ENCODE measurements at regions not wholly inside any gene's neighbourhood (a gene's known extent, or its start where the extent isn't known, plus 50 kb on each side); places are given as distances from the start of the nearest gene placed in this dataset.

DNA sequence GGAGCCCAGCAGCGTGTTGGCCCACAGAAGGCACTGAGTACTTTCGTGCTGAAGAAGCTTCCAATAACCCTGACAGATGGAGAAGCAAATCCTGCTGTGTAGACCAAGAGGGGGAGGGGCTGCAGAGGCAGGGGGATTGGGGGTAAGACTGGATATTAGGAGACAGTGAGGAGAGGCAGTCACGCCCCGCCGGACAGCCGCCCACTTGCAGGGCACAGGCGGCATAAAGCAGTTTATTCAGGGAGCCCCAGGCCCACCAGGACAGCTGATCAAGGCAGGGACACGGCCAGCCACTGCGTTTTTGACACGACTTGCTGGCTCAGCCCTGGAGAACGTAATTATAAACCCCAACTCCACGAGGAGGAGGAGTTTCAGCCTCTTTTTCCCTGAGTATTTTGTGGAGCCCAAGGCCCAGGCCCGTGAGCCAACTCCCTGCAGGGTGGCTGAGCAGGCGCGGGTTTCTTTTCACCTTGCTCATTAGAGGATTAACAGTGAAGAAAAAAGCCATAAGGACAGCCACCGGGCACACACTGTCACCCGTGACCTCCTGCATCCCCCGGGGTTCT lies 177.9 kb downstream of the TFAP2C start:
- no peak for DNase-seq
- no peak overlapping the region for H3K4me2 ChIP-seq (ENCODE audit: insufficient read depth, insufficient read length, low read length)
- H2AFZ ChIP-seq (ENCODE audit: low read length), result no peak overlapping the region
- H3K79me1 ChIP-seq (ENCODE audit: insufficient read depth, low read depth, low read length, poor library complexity, severe bottlenecking), result no peaks in the 10 kb centered on the region
- H2BK20ac ChIP-seq (ENCODE audit: low read depth, low read length, poor library complexity, severe bottlenecking), result no peak overlapping the region
- H3K27me3 ChIP-seq (ENCODE audit: insufficient read depth, low read length), result no peaks in the 10 kb centered on the region
- H4K91ac ChIP-seq (ENCODE audit: insufficient read length, low read depth, low read length), result no peak overlapping the region
- no peaks in the 10 kb centered on the region for H3K79me2 ChIP-seq (ENCODE audit: insufficient read depth, low read length)
- no peak overlapping the region for H4K5ac ChIP-seq (ENCODE audit: insufficient read length, low read depth, low read length)
- H3K18ac ChIP-seq (ENCODE audit: insufficient read length, low read depth, low read length), result no peak overlapping the region
- no peaks in the 10 kb centered on the region for H3K23me2 ChIP-seq (ENCODE audit: insufficient read length, low read depth, low read length, poor library complexity, severe bottlenecking)
- Mint-ChIP-seq H3K4me1 (peaks cover 33 to 46% of the 10 kb centered on the region in 2 experiments), H3K9me3 (no peaks in the 10 kb centered on the region; a peak in 1 of 5 replicates), H3K27me3 (ENCODE audit: low read depth) (peaks cover 7% of the 10 kb centered on the region), H3K27ac (no peak overlapping the region; a peak in 1 of 7 replicates), H3K4me3 (no peak overlapping the region), H3K36me3 (ENCODE audit: insufficient read depth in 1 of 3, low read depth in 3 of 3) (no peaks in the 10 kb centered on the region)
- peaks cover 2% of the 10 kb centered on the region; the same call in 1 of the 2 replicates for H3K4me1 ChIP-seq (ENCODE audit: insufficient read depth, low read length)
- WGBS (ENCODE audit: extremely low coverage, insufficient read length, low lambda C conversion rate), result no CpG with 5 or more reads among the region's 18 CpGs
- no peak overlapping the region for H3K23ac ChIP-seq (ENCODE audit: insufficient read length, low read depth, low read length)
- H2BK15ac ChIP-seq (ENCODE audit: low read depth, low read length), result no peak overlapping the region
- no peak overlapping the region for H2BK120ac ChIP-seq (ENCODE audit: low read depth, low read length, poor library complexity, severe bottlenecking)
- H3K9me3 ChIP-seq (ENCODE audit: control insufficient read depth, low read depth, low read length), result no peaks in the 10 kb centered on the region
- H3T11ph ChIP-seq (ENCODE audit: low read length), result no peak overlapping the region
- no peak overlapping the region for H3K14ac ChIP-seq (ENCODE audit: insufficient read depth, low read length)
- H2BK5ac ChIP-seq (ENCODE audit: insufficient read length, low read length), result no peak overlapping the region
- no peak overlapping the region for H3K56ac ChIP-seq (ENCODE audit: insufficient read length, low read depth, low read length)
- TF ChIP-seq CTCF (conservative IDR thresholded peaks at IDR 0.05), result no peak
- H3K9ac ChIP-seq (ENCODE audit: extremely low read depth, insufficient read length, low read length), result no peak overlapping the region
- H4K20me1 ChIP-seq (ENCODE audit: control insufficient read depth, insufficient read depth, insufficient read length), result no peaks in the 10 kb centered on the region
- no peak overlapping the region for H2AK5ac ChIP-seq (ENCODE audit: insufficient read length, low read length)
- H4K8ac ChIP-seq (replicated peaks; ENCODE audit: insufficient read length, low read depth, low read length), result no peak overlapping the region
- no peak overlapping the region for H3K4ac ChIP-seq (ENCODE audit: low read depth, low read length)
- no peak overlapping the region for H2BK12ac ChIP-seq (ENCODE audit: insufficient read length, low read depth, low read length)
- H3K27ac ChIP-seq (ENCODE audit: insufficient read length, low read depth, low read length), result no peak overlapping the region
